Kidney epithelial cell (primary cell): ENCODE measurements at regions not wholly inside any gene's neighbourhood (a gene's known extent, or its start where the extent isn't known, plus 50 kb on each side); places are given as distances from the start of the nearest gene placed in this dataset.

Experiments used
- DNase-seq: peaks from one replicate; pipeline ENCODE4 v3.0.0-alpha.2; 2010; ENCODE audit warnings: low read depth
- H3K27me3 ChIP-seq: 2 replicates; pipeline ENCODE4 v1.6.0; 2011; ENCODE audit warnings: low read length; ENCODE audit not compliant: control insufficient read depth, insufficient read depth
- H3K36me3 ChIP-seq: 2 replicates; pipeline ENCODE4 v1.5.1; 2011; ENCODE audit warnings: low read length; ENCODE audit not compliant: control insufficient read depth, insufficient read depth
- H3K4me3 ChIP-seq: 2 replicates; pipeline ENCODE4 v1.5.1; 2011; ENCODE audit warnings: low read depth, mild to moderate bottlenecking, control low read depth, low read length
- CTCF ChIP-seq: IDR thresholded peaks from 2 replicates; pipeline ENCODE4 v1.5.1; 2011; ENCODE audit warnings: mild to moderate bottlenecking, moderate library complexity, low read length, control low read depth, inconsistent platforms; ENCODE audit not compliant: insufficient read depth, poor library complexity, severe bottlenecking

DNA sequence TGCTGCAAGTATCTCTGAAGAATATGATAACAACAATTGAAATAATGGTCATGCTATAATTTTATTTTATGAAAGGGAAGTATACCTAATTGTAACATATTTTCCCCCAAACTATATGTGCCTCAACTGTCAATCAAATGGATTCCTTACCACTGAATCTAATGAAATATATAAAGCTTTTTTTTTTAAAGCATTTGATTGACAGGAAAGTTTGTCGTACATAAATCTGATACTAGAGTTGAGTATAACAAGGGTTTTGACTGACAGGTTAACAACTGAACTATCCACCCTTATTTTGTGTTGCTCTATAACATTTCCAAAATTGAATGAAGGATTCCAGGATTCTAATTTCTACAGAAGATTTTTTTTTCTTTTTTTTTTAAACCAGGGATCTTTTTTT lies 1333.3 kb upstream of the SLC39A10 start:
- TF ChIP-seq CTCF = no peak
- H3K27me3 ChIP-seq = no peaks in the 10 kb centered on the region

GRCh38 chr2:194320520-194320919 lies 1336.5 kb upstream of the SLC39A10 start:
- no peaks in the 10 kb centered on the region for H3K36me3 ChIP-seq
- no peaks in the 10 kb centered on the region for H3K27me3 ChIP-seq
- no peak for DNase-seq
- H3K4me3 ChIP-seq = no peak overlapping the region
- TF ChIP-seq CTCF = no peak

More for the DNA sequence above, 1333.3 kb upstream of the SLC39A10 start:
- H3K36me3 ChIP-seq = no peaks in the 10 kb centered on the region
- H3K4me3 ChIP-seq = no peak overlapping the region
- DNase-seq = no peak

DNA sequence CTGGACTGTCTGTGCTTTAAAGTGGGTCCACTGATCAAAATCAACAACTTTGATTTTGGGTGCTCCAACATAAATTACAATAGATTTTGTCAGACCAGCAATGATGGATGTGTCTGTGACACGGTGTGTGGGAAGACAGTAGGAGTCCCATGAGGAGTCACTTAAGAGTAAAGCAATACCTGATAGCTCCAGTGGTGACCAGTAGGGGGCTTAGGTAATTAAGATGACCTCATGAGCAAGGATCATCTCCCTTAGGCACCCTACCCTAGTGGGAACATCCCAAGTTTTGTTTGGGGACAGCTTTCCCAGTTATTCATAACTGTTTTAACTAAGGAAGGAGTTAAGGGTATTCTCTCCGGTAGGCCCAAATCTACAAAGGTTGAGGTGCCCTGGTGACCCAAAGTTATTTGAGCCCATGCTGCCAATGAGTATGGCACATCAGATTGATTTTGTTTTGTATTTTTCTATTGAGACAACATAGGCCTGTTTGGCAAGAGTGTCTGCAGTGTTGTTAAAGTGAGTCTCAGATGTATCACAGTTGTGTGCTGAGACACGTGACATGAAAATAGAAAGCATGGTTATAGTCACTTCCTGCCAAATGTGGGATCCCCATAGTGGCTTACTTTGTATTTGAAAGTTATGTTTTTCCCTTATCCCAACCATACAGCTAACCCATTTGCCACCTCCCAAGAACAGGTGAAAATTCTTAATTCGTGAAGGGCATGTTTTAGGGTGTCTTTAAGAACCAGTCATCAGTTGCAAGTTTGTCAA lies 1337.6 kb upstream of the SLC39A10 start:
- DNase-seq = no peak
- no peaks in the 10 kb centered on the region for H3K36me3 ChIP-seq
- no peaks in the 10 kb centered on the region for H3K27me3 ChIP-seq
- TF ChIP-seq CTCF = no peak
- H3K4me3 ChIP-seq = no peak overlapping the region

DNA sequence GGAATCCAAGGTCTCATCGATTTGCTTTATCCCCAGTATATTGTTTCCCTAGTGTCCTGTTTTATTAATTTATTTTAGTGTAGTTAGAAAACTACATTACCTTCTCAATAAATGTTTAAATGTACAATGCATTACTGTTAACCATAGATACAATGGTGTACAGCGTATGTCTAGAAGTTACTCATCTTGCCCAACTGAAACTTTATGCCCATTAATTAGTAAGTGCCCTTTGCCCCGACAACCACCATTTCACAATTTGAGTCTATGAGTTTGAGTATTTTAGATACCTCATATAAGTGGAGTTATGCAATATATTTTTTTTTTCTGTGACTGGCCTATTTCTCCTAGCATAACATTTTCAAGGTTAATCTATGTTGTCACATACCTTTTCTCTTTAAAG lies 1343.0 kb upstream of the SLC39A10 start:
- Histone ChIP-seq H3K36me3 (no peaks in the 10 kb centered on the region), H3K4me3 (no peak overlapping the region), H3K27me3 (no peaks in the 10 kb centered on the region)
- TF ChIP-seq CTCF = no peak
- DNase-seq = no peak

DNA sequence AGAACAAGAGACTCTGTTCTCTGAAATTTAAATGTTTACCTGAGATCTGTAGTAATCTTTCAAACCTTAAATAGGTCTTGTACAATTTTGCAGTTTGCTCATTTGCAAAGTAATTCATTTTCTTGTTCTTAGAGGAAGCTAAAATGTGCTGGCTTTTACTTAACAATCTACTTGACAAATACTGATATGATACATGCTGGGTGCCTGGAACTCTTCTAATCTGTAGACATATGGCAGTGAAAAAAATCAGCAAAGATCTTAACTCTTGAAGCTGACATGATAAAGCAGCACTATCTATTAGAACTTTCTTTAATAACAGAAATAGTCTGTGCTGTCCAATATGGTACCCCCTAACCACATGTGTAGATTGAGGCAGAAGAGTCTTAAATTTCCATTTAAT lies 1352.8 kb upstream of the SLC39A10 start:
- no peaks in the 10 kb centered on the region for H3K36me3 ChIP-seq
- TF ChIP-seq CTCF = no peak
- no peak overlapping the region for H3K4me3 ChIP-seq
- no peaks in the 10 kb centered on the region for H3K27me3 ChIP-seq
- no peak for DNase-seq

DNA sequence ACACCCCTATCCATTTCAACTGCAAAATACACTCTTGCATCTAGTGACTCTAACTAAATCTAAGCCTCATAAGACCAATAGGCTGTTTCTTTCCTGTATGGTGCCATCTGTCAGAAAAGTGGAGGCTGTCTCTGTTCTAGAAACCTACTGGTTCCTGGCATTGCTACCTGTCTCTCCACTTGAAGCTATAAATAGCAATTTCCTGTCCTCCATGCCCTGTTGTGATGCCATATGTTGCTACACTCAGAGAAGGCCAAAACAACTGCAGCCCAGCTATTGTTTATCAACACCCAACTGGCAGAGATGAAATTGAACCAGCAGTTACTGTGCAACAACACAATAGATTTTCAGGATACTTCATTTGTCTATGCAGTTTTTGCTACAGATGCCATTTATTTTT lies 1355.1 kb upstream of the SLC39A10 start:
- no peak for DNase-seq
- Histone ChIP-seq H3K36me3 (no peaks in the 10 kb centered on the region), H3K4me3 (no peak overlapping the region), H3K27me3 (no peaks in the 10 kb centered on the region)
- no peak for TF ChIP-seq CTCF
